Natural killer cell (primary cell): ENCODE measurements at regions not wholly inside any gene's neighbourhood (a gene's known extent, or its start where the extent isn't known, plus 50 kb on each side); places are given as distances from the start of the nearest gene placed in this dataset.

Experiments used
- ATAC-seq, 3 donors: fragments of 150-1000 bp in 2 of 3; fragments of 200-7000 bp in 1 of 3; cut with Tn5 transposase; 1 replicate in 1 of 3; 2 replicates in 2 of 3; pipeline ENCODE4 v1.10.0; 2021; ENCODE audit warnings: mild to moderate bottlenecking in 2 of 3, moderate library complexity in 2 of 3
- DNase-seq, 2 donors: peaks; one replicate each; pipeline versions ENCODE4 v3.0.0 to v3.0.0-alpha.2; 2013 to 2021; ENCODE audit warnings: mixed read lengths in 1 of 2
- H3K27ac ChIP-seq: one replicate; pipeline ENCODE4 v1.5.1; 2013; ENCODE audit warnings: mild to moderate bottlenecking, low read length
- H3K27me3 ChIP-seq: one replicate; pipeline ENCODE4 v1.6.1; 2013; ENCODE audit warnings: low read length; ENCODE audit not compliant: control insufficient read depth, insufficient read depth
- H3K36me3 ChIP-seq: one replicate; pipeline ENCODE4 v1.6.1; 2013; ENCODE audit warnings: low read length; ENCODE audit not compliant: control insufficient read depth, insufficient read depth
- H3K4me1 ChIP-seq: one replicate; pipeline ENCODE4 v1.6.1; 2013; ENCODE audit warnings: low read length; ENCODE audit not compliant: control insufficient read depth, insufficient read depth
- H3K4me3 ChIP-seq: one replicate; pipeline ENCODE4 v1.5.1; 2013; ENCODE audit warnings: low read length
- H3K9me3 ChIP-seq: one replicate; pipeline ENCODE4 v1.6.1; 2013; ENCODE audit warnings: low read length; ENCODE audit not compliant: control insufficient read depth, insufficient read depth
- H3K27ac Mint-ChIP-seq, 2 donors: one replicate each; pipeline ENCODE4 v1.8.0; 2022; ENCODE audit warnings: mild to moderate bottlenecking in 2 of 2, mixed read lengths in 2 of 2, moderate library complexity in 1 of 2
- H3K27me3 Mint-ChIP-seq, 2 donors: one replicate each; pipeline ENCODE4 v1.8.0; 2022; ENCODE audit warnings: low read depth in 2 of 2, mixed read lengths in 2 of 2
- H3K36me3 Mint-ChIP-seq: one replicate; pipeline ENCODE4 v1.8.0; 2022; ENCODE audit warnings: mixed read lengths
- H3K4me1 Mint-ChIP-seq, 2 donors: one replicate each; pipeline ENCODE4 v1.8.0; 2022; ENCODE audit warnings: mixed read lengths in 2 of 2
- H3K4me3 Mint-ChIP-seq: one replicate; pipeline ENCODE4 v1.8.0; 2022; ENCODE audit warnings: mild to moderate bottlenecking, moderate library complexity, mixed read lengths
- H3K9me3 Mint-ChIP-seq, 2 donors: one replicate each; pipeline ENCODE4 v1.8.0; 2022; ENCODE audit warnings: mixed read lengths in 2 of 2
- CTCF ChIP-seq: fragments of 200-600 bp; IDR thresholded peaks from one replicate; pipeline ENCODE4 v1.8.0; 2022; ENCODE audit warnings: antibody characterized with exemption
- WGBS: methylation state at CpG from one replicate; pipeline ENCODE4 v1.1.7; 2013; ENCODE audit warnings: missing lambda C conversion rate; ENCODE audit not compliant: insufficient coverage; 5-methylcytosine and 5-hydroxymethylcytosine counted together
- intact Hi-C: fragments of 100-400 bp; cut with micrococcal nuclease; formaldehyde crosslinking; loops from one replicate; pipeline ENCODE4 v1.14.2; 2022

DNA sequence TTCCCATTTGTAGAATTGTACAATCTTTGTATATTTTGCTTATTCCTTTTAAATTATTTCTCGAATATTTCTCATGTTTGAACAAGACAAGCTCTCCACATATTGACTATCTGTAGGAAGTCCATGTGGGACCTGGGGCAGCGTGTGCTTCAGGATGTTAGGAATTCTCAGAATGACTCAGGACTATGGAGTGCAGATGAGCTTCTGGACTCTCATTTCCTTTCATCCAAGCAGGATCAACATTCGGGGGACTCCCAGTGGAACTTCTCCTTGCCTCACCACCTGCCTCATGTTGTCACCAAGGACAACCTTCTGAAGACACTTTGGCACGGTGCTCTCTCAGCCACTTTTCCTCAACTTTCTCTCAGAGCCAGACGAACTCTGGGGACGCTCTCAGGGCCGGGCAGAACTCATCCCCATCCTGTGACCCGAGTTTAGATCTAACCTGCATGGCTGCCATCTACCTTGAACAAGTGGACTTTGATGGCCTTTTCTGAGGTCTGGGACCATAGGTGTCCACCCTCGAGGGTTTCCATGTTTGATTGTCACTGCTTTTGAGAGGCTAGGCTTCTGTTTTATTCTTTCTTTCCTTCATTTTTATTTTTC, 441.7 kb downstream of the IRS2 start:
- no peaks in the 10 kb centered on the region for H3K9me3 Mint-ChIP-seq
- H3K36me3 Mint-ChIP-seq: no peaks in the 10 kb centered on the region
- peaks cover 4% of the 10 kb centered on the region for H3K27me3 ChIP-seq
- no peak for TF ChIP-seq CTCF
- no peak overlapping the region for H3K27ac Mint-ChIP-seq
- peaks cover 13 to 29% of the 10 kb centered on the region in 2 donors for H3K27me3 Mint-ChIP-seq
- H3K4me1 ChIP-seq: no peaks in the 10 kb centered on the region
- H3K4me3 Mint-ChIP-seq: no peak overlapping the region
- no peak for ATAC-seq
- H3K9me3 ChIP-seq: no peaks in the 10 kb centered on the region
- no peaks in the 10 kb centered on the region for H3K4me1 Mint-ChIP-seq
- DNase-seq: no peak
- 80% methylated on average over 8 of the region's 9 CpGs for WGBS
- H3K4me3 ChIP-seq: no peak overlapping the region
- intact Hi-C loops: no loop called here
- H3K27ac ChIP-seq: no peak overlapping the region
- no peaks in the 10 kb centered on the region for H3K36me3 ChIP-seq

DNA sequence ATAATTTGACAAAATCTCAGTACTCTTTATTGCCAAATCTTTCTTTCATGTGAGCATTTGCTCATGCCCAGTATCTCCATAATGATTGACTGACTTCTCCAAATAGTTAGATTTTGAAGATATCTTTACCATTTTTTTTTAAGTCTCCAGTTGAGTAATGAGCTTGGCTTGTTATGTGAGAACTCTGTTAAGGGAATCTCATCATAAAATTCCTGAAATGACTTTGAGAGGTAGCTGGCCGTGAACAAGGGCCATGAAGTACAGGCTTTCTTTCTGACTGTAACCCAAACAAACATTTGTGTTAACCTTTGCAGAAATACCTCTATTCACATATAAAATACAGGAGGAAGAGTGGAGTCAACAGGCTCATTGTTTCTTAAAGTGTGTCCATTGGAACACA, 449.7 kb downstream of the IRS2 start:
- Mint-ChIP-seq H3K9me3 (no peaks in the 10 kb centered on the region), H3K27me3 (peaks cover 3 to 47% of the 10 kb centered on the region in 2 donors), H3K36me3 (no peaks in the 10 kb centered on the region), H3K4me1 (no peaks in the 10 kb centered on the region), H3K4me3 (no peak overlapping the region), H3K27ac (no peak overlapping the region)
- TF ChIP-seq CTCF: no peak
- ATAC-seq (no peak), DNase-seq (no peak)
- Histone ChIP-seq H3K4me1 (no peaks in the 10 kb centered on the region), H3K27ac (no peak overlapping the region), H3K9me3 (no peaks in the 10 kb centered on the region), H3K27me3 (no peaks in the 10 kb centered on the region), H3K36me3 (no peaks in the 10 kb centered on the region), H3K4me3 (no peak overlapping the region)
- 71% methylated on average over 1 of the region's 1 CpG for WGBS
- intact Hi-C loops: no loop called here

- no peak for ATAC-seq
- Mint-ChIP-seq H3K4me3 (no peak overlapping the region), H3K9me3 (no peaks in the 10 kb centered on the region), H3K36me3 (no peaks in the 10 kb centered on the region), H3K27ac (no peak overlapping the region), H3K27me3 (peaks cover 3 to 42% of the 10 kb centered on the region in 2 donors), H3K4me1 (no peaks in the 10 kb centered on the region)
- Histone ChIP-seq H3K36me3 (no peaks in the 10 kb centered on the region), H3K4me1 (no peaks in the 10 kb centered on the region), H3K27me3 (no peaks in the 10 kb centered on the region), H3K4me3 (no peak overlapping the region), H3K9me3 (no peaks in the 10 kb centered on the region), H3K27ac (no peak overlapping the region)
- 78% methylated on average over 8 of the region's 8 CpGs for WGBS
- intact Hi-C loops: no loop called here
- no peak for TF ChIP-seq CTCF
- no peak for DNase-seq
Measured at GRCh38 chr13:109333893-109334651, 452.3 kb downstream of the IRS2 start.
